Peyer's patch (tissue), 4 donors: ENCODE measurements at regions not wholly inside any gene's neighbourhood (a gene's known extent, or its start where the extent isn't known, plus 50 kb on each side); places are given as distances from the start of the nearest gene placed in this dataset.

Experiments used
- POLR2A ChIP-seq, 2 donors: fragments of 450-650 bp; IDR thresholded peaks; one replicate each; pipeline ENCODE4 v1.5.1; 2017; ENCODE audit warnings: antibody characterized with exemption in 2 of 2, mild to moderate bottlenecking in 2 of 2, moderate library complexity in 2 of 2
- TF ChIP-seq, protein P1 (sequence below), 6 experiments: fragments of 450-650 bp in 4 of 6; fragments of 200-600 bp in 2 of 6; sonication (generic) in 1 of 6; IDR thresholded peaks; one replicate each; pipeline ENCODE4 v1.5.1; 2017 to 2019; ENCODE audit warnings: antibody characterized with exemption in 6 of 6, mild to moderate bottlenecking in 3 of 6, moderate library complexity in 1 of 6

DNA sequence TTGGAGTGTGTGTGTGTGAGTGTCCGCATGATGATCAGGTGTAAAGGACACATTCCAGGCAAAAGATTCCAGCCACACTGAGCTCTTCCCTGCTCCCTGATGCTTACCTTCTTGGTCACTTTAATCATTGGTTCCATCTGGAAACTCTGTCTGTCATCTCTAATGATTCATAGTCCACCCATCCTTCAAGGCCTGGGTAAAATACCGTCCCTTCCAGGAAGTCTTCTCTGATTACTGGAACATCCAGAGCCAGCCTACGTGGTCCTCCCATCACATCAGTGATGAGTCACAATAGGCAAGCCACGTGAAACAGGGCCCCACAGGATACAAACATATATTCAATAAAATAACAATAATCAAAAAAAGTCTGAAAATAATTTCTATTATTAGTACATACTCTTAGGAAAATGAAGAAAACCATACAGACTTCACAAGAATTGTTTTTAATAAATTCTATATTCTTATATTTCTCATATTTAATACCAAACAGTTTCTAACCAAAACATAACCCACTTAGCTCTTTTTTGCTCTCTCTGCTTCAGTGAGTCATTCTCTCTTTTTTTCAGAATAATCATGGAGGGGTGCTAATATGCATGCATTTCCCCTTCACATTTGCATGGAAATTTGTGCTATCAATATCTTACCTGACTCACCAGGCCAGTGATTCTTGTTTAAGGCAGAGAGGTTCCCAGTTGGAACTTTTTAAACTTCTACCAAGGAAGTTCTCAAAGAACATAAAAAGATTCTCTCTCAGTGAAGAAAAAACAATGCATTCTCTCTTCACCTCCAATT is 263.2 kb downstream of the TOX3 start:
- no peak for TF ChIP-seq POLR2A (IDR thresholded peaks at IDR 0.05)
- TF ChIP-seq, protein P1, sequence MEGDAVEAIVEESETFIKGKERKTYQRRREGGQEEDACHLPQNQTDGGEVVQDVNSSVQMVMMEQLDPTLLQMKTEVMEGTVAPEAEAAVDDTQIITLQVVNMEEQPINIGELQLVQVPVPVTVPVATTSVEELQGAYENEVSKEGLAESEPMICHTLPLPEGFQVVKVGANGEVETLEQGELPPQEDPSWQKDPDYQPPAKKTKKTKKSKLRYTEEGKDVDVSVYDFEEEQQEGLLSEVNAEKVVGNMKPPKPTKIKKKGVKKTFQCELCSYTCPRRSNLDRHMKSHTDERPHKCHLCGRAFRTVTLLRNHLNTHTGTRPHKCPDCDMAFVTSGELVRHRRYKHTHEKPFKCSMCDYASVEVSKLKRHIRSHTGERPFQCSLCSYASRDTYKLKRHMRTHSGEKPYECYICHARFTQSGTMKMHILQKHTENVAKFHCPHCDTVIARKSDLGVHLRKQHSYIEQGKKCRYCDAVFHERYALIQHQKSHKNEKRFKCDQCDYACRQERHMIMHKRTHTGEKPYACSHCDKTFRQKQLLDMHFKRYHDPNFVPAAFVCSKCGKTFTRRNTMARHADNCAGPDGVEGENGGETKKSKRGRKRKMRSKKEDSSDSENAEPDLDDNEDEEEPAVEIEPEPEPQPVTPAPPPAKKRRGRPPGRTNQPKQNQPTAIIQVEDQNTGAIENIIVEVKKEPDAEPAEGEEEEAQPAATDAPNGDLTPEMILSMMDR (IDR thresholded peaks at IDR 0.05), result no peak
